Inflammatory macrophage treated with lipopolysaccharide for 4 hours (primary cell): ENCODE measurements at regions not wholly inside any gene's neighbourhood (a gene's known extent, or its start where the extent isn't known, plus 50 kb on each side); places are given as distances from the start of the nearest gene placed in this dataset.

Experiments
- DNase-seq: peaks from one replicate; pipeline ENCODE4 v3.0.0-alpha.2; 2020

- DNase-seq = no peak
Measured at GRCh38 chr1:184882957-184883815, 91.1 kb downstream of the NIBAN1 start.

GRCh38 chr1:184881941-184882913 lies 92.1 kb downstream of the NIBAN1 start:
- peak; percentile 26 for DNase-seq

GRCh38 chr1:184879876-184880557 lies 94.3 kb downstream of the NIBAN1 start:
- no peak for DNase-seq

DNA sequence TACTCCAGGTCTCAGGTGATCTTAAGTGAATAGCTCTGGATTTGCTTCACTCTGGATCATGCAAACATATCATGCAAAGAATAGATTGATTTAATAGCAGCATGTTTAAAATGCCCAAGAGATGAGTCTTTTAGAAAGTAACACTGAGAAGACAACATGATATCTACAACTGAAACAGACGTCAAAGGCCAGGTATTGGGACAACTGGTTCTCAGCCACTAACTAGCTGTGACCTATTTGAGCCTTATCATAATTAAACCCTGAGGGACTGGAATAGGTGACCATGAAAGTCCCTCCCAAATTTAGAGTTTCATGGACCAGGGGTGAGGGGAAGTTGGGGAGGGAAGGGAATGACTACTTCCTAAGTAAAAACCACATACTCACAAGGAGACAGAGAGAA lies 95.7 kb downstream of the NIBAN1 start:
- DNase-seq = no peak

- DNase-seq = no peak
Measured at GRCh38 chr1:184878002-184878401, 96.3 kb downstream of the NIBAN1 start.

GRCh38 chr1:184876015-184876414 lies 98.3 kb downstream of the NIBAN1 start:
- peak; percentile 76 for DNase-seq

- no peak for DNase-seq
Measured at GRCh38 chr1:184875218-184875617, 99.1 kb downstream of the NIBAN1 start.

DNA sequence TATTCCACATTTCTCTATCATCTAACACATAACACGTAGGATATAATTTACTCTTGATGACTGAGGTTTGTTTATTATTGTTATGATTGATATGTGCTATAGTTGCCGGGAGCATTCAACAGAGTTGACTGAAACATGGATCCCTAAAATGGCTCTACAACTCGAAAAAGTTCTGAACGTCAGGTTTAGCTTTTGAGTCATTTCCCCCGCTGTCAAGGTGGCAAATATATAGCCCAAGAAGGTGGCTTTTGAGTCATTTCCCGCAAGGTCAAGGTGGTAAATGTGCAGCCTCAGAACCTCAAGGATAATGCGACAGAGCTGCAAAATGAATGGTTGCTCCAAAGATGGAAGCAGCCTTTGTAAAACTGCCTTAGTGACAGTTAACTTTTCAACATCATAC lies 104.0 kb downstream of the NIBAN1 start:
- DNase-seq = no peak

DNA sequence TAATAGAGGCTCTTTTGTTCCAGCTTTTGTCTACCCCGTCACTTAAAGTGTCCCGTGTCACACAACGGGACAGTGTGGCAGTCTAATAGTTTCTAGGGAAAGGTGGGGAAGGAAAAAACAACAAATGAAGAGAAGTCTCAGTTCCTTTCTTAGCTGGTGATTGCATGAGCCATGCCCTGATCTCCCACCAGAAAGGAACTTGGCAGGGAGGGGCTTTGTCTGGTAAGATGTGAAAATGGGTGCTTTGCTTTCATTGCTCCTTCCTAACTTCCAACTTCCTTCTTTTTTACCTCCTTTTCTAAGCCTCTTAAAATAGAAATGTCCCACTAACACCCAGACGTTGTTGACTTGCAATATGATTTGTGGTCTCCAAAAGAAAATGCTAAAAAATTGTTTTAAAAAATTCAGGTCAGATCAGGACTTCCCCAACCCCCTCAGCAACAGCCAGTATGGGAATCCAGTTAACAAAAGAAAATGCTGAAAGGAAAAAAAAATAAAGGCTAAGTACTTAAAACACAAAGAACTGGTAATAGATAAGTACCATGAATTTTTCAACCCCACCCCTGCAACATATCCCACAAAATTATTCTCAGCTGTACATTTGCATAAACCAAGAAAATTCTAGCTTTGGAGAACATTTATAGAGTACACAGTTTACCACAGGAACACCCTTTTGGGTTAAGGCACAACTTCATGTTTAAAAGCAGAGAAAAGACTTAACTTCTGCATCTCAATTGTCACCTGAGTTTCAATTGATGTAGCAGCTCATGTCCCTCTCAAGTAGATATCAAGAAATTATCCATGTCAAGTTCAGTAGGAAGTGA lies 106.2 kb downstream of the NIBAN1 start:
- DNase-seq = peak; percentile 38

DNA sequence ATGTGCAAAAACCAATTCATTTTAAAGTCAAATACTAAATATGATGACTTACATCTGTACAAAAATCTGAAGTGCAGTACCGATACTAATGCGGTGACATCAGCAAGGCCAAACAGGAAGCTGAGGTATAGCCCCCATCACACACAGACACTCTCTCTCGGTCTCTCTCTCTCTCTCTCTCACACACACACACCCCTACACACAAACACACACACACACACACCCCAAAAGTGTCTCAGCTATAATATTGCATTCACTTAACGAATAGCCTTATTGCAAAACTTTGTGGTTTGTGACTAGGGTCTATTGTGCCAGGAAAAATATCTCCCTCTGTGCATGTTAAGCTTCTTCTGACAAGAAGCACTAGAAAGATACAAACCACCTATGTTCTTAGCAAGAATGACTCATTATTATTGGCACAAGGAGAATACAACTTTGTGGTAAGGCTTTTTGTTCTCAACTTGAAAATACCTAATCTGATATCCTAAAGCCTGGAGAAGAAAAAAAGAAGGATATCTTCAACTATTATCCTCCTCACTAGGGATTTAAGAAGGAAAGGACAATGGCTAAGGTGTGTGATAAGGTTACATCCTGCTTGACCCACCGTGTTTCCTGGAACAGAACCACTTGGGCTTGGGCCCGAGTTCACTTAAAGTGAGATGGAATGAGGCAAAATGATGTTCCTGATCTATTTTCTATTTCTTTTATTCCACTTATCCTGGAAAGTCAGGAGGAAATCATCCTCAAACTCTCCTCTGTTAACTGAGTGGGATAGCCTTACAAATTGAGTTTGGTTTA lies 107.1 kb downstream of the NIBAN1 start:
- DNase-seq = peak; percentile 42

DNA sequence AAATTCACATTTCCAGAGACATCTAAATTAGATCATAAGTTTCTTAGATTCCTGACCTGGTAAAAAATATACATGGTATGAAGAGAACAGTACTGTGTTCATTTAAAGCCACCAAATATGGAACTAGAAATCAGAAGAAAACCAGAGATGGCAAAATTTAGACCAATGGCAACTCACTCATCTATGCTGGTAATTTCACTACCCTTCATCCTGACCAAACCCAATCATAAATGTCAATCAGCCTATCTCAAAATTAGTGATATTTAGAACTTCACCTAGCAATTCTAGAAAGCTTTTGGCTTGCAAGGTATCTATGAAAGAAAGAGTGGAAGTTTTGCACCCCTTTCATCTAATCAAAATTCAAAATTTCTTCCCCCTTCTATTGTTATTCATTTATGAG lies 107.7 kb downstream of the NIBAN1 start:
- no peak for DNase-seq

GRCh38 chr1:184865831-184866230 lies 108.5 kb downstream of the NIBAN1 start:
- DNase-seq = no peak

GRCh38 chr1:184861755-184862336 lies 107.2 kb upstream of the EDEM3 start:
- no peak for DNase-seq

DNA sequence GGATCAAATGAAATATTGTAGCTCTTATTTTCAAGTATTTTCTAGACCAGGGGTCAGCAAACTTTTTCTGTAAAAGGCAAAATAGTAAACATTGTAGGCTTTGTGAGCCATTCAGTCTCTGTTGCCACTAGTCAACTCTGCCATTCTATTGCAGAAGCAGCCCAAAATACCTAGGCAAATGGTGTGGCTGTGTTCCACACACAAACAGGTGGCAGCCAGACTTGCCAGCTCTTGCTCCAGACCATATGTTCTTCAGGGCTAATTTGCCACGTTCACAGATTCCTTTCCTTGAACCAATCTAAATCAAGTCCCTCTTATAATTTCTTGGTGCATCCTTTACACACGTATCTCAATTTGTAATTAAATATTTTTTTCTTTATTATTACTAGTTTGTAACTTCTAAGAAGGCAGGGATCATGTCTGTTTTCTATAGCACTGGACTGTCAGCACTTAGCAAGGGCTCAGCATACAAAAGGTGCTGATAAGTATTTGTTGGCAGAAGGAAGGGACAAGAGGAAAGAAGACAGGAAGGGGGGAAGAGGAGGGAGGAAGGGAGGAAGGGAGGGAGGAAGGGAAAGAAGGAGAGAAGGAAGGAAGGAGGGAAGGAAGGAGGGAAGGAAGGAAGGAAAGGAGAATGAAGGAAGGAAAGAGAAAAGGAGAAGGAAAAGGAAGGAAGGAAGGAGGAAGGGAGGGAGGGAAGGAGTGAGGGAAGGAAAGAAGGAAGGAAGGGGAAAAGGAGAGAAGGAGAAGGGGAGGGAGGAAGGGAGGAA lies 106.5 kb upstream of the EDEM3 start:
- no peak for DNase-seq

GRCh38 chr1:184860535-184860934 lies 105.9 kb upstream of the EDEM3 start:
- no peak for DNase-seq

- no peak for DNase-seq
Measured at GRCh38 chr1:184859381-184860105, 104.9 kb upstream of the EDEM3 start.

GRCh38 chr1:184858288-184858687 lies 103.6 kb upstream of the EDEM3 start:
- no peak for DNase-seq

GRCh38 chr1:184854496-184855140 lies 100.0 kb upstream of the EDEM3 start:
- DNase-seq = peak; percentile 68

- DNase-seq = no peak
Measured at GRCh38 chr1:184854036-184854435, 99.4 kb upstream of the EDEM3 start.
